Body of pancreas (tissue), 4 donors: ENCODE measurements at regions not wholly inside any gene's neighbourhood (a gene's known extent, or its start where the extent isn't known, plus 50 kb on each side); places are given as distances from the start of the nearest gene placed in this dataset.

Source experiments
- CTCF ChIP-seq, 7 experiments: fragments of 450-650 bp in 4 of 7; fragments of 200-600 bp in 3 of 7; sonication (generic) in 3 of 7; IDR thresholded peaks; one replicate each; pipeline ENCODE4 v1.5.1; 2016 to 2019; ENCODE audit warnings: antibody characterized with exemption in 7 of 7
- POLR2A ChIP-seq, 3 donors: fragments of 450-650 bp; IDR thresholded peaks; one replicate each; pipeline ENCODE4 v1.6.1; 2016; ENCODE audit warnings: antibody characterized with exemption in 3 of 3, mild to moderate bottlenecking in 2 of 3

- TF ChIP-seq CTCF (IDR thresholded peaks at IDR 0.05) (no peak), POLR2A (IDR thresholded peaks at IDR 0.05) (no peak)
These were observed 134.5 kb upstream of the ZNF804A start for GRCh38 chr2:184463866-184464248.
